Stimulated activated naive CD4-positive, alpha-beta T cell (primary cell): ENCODE measurements at regions not wholly inside any gene's neighbourhood (a gene's known extent, or its start where the extent isn't known, plus 50 kb on each side); places are given as distances from the start of the nearest gene placed in this dataset.
A peak's percentile ranks its signal among the peaks of the same experiment; 100 is the strongest.

Source experiments
- DNase-seq, 6 experiments: peaks; one replicate each; lab custom pipeline; 2025; lab: John Stamatoyannopoulos, UW

DNA sequence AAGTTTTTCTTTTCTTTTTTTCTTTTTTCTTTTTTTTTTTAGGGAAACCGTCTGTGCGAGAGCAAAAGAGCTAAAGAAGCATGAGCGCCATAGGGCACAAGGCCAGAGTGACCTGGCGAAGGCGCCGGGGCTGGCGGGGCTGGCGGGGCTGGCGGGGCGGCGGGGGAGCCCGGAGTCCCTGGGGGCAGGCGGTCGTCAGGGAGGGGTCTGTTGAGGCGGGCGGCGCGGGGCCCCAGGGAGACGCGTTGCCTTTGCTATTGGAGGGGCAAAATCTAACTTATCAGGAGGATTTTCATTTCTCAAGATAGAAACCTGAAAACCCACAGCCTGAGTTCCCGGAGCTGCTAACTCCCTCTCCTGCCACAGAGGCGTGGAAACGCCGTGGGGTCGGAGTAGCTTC, 135.6 kb upstream of the SMAD1 start:
- no peak for DNase-seq

DNA sequence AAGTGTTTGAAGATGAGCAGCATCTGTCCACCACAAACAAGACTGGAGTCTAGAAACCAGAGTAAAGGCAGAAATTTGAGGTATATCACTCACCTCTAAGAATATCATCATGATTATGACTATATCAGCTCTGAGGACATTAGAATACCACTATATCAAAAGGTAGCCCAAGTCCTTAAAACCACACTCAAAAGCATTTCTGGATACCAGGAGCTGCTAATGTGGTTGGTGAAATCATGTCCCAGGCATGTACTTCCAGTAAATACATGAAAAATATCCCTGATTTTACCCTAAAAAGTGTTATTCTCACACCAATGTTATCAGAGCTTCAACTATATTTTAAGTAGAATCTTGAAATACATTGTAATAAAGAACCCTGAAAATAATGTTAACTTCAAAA, 136.3 kb upstream of the SMAD1 start:
- no peak for DNase-seq

DNA sequence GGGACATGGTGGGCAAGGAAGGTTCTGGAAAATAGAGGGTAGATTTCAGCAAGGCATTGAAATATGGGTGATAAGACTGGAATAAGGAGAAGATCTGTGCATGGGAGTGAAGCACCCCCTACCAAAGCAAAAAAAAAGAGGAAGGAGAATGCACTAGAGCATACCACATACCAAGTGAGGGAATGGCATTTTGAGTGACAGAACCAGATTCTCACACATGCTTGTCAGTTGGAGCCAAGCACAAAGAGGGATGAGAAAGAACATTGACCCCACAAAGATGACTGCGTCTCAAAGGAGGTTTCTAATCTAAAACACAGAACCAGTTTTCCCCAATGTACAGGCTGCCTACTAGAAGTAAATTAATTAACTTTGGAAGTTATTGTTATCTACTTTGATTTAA, 140.3 kb upstream of the SMAD1 start:
- DNase-seq = no peak

DNA sequence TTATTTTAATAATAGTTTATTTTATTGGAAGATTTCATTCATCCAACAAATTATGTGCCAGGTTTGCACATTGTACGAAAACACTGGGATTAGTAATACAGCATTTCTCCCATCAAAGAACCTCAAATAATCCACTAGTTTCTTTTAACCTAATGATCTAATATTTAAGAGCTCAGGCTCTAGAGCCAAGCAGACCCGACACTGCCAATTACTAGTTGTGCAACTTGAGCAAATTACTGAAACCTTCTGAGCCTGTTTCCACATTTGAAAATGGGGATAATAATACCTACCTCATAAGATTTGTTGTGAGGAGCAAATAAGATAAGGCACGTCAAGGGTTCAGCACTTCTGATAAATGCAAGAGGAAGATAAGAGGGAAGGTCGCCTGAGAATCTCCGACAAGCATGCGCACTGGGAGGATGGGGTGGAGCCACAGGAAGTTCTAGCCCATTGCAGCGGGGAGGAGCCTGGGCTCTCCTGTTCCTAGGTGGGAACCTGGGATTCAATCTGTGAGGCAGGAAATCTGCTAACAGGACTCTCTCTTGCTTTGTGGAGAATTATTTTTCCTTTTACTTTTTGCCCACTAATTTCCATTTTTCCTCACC, 141.5 kb upstream of the SMAD1 start:
- no peak for DNase-seq

DNA sequence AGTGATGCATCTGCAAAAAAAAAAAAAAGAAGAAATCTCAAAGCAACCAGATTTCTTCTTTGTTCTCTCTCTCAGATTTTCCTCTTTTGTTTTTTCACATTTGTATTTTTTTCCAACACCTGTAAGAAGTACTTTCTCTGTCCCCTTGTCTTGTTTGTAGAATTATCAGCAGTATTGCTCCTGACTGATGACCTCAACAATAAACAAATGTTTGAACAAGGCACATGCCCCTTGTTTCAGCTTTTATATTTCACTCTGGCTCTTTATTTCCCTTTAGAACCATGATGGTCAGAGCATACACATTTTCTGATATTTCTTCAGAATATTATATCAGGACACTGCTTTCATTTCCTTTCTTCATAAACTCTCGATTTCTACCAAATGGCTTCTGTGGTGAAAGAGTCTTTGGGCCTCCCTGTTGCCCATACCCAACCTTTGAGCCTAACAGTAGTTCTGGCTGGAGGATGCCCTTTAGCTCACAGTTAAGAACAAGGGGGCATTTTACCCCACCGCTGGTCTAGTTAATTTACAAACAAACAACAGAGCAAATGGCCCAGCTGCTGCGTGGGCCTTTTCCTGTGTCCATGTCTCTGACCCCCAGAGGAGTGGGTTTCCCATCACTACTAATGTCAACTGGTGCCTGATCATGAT, 142.5 kb upstream of the SMAD1 start:
- no peak for DNase-seq

DNA sequence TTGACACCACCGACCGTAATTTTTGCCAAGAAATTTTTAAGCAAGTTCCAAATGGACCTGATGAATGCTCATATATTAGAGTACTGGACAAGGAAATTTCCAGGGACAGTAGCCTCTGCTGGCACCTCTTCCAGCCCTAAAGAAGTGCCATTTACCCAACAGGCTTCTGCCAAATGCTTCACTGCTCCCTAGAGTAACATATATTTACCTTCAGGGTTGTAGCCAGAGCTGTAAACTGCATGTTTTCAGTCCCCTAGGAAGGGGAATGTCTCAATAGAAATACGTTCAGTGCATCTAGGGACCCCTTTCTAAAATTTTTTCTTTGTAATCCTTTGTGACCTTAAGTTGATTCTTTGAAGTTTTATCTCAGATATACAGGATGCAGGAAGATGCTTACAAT, 143.1 kb upstream of the SMAD1 start:
- DNase-seq = no peak

DNA sequence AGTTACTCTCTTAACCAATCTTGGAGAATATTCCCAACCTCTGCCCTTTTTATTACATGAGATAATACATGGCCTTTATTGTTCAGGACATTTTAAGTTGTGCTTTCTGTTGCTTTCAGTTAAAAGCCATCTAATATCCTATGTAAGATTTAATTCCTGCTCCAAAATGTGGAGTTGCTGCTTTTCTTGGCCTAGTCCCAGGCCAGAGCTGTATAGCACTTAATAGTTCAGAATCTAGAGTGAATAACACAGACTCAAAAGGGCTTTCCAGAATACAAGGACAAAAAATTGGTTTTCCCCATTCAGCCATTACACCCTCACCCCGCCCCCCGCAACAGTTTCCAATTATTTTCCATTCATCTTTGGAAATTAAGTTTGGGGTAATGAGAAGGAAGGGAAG, 144.3 kb upstream of the SMAD1 start:
- DNase-seq = no peak

DNA sequence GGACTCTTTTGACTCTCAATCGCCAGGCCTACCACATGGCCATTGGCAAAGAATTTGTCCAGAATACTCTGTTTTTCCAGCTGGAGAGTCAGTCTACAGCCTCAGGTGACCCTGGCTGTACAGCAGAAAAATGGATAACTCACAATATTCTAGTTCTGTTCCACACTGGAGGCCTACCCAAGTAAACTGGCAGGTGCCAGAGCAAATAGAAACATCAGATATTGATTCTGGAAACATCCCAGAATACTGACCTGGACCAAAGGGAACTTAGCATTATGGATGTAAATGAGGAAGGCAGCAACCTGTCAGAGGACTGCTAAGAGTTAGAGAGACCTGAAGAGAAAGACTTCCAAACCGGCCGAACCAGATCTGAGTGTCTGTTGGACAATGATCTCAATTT, 147.9 kb upstream of the SMAD1 start:
- DNase-seq = no peak

DNA sequence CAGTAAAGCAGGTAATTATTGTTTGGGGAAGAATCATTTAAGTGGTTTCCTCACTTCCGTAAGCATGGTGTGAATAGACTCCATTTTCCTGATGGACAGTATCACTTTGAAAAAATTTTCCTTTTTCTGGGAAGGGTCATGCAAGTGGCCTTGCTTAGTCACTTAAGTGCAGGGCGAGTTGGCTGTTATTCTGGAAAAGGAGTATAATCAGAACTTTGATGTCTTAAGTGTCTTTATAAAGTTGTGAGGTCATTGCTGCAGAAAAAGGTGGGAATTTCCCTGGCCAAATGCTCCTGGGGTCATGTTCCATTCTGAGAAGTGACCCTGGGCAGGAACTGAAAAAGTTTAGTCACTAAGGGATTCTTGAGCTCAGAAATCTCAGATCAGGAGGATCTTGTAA, 146.1 kb upstream of the OTUD4 start:
- DNase-seq = no peak

DNA sequence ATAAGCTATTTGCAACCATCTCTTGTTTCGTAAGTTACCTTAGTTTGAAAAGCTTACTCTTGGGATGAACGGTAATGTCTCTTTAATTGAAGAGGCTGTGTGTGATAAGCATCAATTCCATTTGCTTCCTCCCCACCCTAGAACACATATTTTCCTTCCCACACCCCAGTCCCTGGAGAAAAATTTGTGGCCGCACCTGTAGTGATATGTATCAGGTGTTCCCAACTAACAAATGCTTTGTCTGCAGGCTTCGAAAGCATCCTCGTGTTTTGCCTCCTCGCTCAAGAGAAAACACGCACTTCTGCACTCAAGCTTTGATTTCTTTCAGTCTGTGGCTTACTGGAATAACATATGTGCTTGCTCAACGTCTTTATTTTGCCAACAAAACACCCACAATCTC, 143.8 kb upstream of the OTUD4 start:
- no peak for DNase-seq

DNA sequence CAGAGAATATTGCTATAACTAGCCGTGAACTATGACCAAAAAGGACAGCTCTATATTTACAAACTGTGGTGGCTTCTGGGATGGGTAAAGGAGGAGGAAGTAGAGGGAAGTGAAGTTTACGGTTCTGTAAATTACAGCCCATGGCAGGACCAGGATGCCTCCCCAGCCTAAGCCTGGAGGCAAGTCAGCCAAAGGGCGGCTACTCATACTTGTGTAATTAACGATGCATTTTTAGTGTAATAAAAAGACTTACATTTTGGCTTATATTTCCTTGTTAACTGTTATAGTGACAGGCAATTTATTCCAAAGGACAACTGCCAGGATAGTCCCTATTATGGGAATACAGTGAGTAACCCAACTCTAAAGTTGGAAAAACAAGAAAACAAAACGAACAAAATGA, 139.9 kb upstream of the OTUD4 start:
- no peak for DNase-seq

DNA sequence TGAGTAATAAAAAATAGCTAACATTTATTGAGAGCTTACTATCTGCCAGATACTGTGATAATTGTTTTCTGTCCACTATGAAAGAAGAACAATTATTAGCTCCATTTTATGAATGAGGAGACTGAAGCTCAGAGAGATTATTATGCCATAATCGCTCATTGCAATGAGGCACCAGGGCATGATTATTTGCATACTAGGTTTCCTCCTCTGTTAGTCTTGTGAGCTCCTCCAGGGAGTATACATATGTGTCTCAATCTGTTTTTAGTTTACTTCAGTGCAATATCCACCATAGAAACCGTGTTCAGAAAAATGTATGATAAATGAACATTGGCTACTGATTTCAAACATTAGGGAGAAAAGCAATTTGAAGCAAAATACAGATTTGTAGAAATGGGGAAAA, 139.4 kb upstream of the OTUD4 start:
- no peak for DNase-seq

DNA sequence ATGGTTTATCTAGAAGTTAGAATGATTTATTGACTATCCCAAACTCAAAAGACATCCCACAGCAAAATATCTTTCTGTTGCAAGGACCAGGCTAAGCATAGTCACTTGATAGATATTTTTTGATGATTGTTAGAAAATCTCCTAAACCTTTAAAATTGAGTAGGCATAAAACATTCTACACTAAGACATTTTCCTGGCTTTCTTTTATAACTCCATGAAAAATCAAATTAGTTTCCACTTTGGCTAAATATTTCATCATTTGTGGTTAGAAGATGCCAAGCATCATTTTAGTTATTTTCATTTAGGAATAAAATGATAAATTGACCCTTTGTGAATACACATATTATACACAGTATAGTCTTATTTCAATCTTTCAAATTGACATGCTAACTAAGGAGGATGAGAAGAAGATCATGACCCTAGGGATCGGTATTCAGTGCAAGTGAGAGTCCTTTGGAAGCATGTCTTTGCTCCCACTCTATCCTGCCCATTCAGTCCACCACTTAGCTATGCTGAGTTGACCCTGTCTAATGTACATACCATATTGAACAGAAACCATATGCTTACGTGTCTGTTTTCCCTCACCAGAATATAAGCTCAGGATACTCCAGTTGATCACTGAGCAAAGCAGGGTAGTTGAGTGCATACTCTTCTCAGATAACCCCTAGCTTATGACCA, 136.6 kb upstream of the OTUD4 start:
- no peak for DNase-seq

DNA sequence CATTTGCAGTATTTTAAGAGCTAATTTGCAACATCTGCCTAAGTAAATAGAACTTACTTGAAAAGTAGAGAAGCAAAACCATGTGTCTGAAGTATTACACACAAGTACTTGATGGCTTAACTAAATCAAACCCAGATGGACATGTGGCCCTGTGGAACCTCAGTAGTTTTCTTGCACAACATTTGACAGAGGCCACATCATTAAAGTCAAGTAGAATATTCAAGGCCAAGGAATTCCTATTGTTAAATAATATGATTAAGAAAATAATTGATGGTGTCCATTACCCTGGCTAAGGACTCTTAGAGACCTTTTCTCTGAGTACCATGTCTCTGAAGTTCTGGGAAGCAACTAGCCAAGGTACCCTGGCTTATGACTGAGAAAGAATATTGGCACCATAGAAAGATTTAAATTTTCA, 135.4 kb upstream of the OTUD4 start:
- no peak for DNase-seq

DNA sequence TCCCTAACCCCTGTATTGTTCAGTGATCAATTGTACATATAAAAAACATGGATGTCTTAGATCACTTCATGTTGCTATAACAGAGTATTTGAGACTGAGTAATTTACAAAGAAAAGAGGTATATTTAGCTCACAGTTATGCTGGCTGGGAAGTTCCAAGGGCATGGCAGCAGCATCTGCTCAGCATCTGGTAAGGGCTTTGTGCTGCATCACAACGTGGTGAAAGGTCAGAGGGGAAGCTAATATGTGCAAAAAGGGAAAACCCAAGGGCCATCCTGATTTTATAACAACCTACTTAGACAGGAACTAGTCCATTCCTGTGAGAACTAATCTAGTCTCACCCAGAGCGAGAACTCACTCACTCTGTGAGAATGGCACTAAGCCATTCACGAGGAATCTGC, 128.2 kb upstream of the OTUD4 start:
- DNase-seq = no peak

DNA sequence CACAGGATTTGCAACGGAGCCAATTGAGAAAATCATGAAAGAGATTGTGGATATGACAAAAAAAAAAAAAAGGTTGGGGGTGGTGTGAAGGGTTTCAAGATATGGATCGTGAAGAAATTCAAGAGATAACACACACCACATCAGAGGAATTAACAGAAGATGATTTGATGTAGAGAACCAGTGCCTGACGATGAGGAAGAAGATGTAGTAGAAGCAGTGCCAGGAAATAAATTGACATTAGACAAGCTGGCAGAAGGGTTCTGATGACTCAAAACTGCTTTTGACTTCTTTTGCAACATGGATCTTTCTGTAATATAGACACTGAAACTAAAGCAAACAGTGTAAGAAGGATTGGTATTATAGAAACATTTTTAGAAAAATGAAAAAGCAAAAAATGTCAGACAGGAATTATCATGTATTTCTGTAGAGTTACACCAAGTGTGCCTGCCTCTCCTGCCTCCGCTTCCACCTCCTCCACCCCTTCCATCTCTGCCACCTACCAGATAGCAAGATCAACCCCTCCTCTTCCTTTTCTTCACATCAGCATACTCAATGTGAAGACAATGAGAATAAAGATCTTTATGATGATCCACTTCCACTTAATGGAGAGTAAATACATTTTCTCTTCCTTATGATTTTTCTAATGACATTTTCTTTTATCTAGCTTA, 127.5 kb upstream of the OTUD4 start:
- DNase-seq = no peak

DNA sequence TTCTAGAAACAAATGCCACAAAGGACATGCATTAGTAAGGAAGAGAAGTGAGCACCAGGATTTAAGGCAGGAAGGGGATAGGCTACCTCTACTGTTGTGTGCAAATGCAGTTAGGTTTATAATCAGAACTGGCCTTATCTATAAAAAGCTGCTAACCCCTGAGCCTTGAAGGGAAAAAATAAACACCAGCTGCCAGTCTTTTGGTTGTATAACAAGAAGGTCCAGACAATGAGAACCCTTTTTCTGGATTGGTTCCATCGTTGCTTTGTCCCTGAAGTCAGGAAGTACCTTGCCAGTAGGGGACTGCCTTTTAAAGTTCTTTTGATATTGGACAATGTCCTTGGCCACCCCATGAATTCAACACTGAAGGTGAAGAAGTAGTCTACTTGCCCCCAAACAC, 126.7 kb upstream of the OTUD4 start:
- no peak for DNase-seq

DNA sequence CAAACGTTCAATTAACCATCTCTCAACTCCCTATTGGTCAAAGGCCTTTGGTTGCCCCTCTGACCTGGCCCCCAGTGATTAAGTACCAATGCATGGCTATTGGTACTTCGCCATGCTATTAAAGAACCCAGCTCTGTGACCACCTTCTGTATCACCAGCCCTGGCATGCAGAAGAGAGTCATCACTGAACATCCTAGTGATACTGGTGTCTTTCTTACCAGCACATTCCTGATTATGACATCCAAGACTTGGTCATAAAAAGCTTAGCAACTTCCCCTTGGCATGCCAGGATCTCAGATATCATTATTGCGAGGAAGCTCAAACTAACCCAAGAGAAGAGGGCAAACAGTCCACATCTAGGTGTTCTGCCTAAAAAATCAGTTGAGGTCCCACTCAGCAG, 122.3 kb upstream of the OTUD4 start:
- DNase-seq = no peak

DNA sequence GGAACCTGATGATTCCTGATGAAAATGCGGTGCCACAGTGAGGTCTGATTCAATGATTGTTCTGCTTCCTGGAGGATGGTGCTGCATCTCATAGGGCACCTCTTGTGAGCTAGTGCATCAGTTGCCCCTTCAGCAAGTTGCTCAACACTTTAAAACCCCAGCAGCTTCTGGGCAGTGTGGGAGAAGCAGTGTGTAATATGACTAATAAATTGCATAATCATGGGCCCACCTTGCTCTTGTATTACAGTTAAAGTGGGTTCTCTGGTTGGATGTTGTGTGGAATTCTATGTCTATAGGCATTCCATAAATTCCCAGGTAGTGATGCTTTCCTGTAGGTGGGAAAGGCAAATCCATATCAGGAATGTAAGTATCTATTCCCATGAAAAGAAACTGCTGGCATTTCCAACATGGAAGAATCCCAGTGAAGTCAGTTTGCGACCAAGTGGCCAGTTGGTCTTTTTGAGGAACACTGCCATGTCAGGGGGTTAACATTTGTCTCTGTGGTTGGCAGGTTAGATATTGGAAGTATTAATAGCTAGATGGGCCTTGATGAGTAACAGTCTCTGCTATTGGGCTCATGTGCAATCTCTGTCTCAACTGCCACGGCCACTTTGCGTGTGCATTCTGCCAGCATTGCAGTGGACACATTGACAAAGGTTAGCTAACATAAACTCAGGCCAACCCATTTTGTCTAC, 121.1 kb upstream of the OTUD4 start:
- no peak for DNase-seq

DNA sequence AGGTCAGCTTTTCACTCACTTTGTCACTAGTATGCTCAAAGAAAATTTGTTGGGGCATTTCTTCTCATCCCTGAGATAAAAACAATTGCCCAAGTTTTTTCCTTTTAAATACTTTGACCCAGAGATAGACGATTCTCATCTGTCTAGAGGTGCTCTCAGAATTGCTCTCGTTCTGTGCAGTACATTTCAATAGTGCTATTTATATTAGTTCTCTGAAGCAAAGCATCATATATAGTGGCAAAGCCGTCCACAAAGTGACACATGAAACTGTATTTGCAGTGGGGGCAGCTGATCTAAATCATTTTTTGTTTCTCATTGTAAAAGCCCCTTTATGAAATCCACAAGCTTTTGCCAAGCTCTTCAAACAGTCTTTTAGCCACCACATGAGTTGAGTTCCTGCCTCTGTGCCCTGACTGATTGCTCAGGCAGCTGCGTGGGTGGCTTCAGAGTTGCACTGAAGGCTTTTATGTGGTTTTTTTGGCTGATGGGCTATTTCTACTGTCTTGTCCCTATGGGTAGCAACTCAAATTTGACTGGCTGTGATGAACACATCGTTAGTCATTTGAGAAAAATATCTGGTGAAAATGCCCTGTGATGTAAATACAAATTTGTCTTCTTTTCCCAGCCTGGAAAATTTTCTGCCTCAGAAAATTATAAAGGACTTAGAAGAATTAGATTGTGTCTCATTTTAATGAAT, 119.1 kb upstream of the OTUD4 start:
- peak in 2 of 6 experiments; percentile 22 to 33 for DNase-seq

DNA sequence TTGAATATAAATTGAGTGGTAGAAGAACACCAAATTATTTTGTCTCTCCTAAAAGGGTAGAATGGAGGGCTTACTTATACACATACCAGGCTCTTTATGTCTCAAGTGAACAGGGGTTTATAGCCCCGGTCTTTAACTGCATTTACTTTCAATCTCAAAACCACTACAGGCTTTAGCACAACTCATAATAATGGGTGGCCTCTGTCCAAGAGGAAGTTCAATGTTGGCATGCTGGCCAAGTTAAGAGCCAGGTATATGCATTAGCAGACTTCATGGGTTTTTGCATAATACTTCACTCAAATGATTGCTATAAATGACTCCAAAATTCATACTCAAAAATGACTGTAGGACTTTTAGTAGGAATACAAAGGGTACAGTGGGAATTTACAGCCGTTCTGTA, 118.5 kb upstream of the OTUD4 start:
- no peak for DNase-seq

DNA sequence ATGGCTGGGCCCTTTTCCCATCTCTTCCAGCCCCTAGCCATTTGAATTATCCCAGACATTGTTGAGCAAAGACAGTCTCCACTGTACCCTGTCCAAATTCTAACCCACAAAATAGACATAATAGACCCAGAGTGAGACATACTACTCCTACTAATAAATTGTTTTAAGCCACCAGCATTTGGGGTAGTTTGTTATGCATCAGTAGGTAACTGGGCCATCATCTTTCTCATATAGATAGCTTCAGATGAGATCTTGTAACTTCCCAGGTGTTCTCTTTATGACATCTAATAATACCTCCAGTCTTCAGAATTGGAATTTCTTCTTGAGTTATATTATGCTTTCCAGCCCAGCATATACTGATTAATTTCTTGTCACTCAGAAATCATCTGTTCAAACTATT, 117.2 kb upstream of the OTUD4 start:
- DNase-seq = no peak
